BLaER1 (cell line): ENCODE measurements at regions not wholly inside any gene's neighbourhood (a gene's known extent, or its start where the extent isn't known, plus 50 kb on each side); places are given as distances from the start of the nearest gene placed in this dataset.

Experiments used
- H3K27ac ChIP-seq: shearing (Covaris generic); formaldehyde crosslinking; 2 replicates; pipeline ENCODE4 v1.8.1; 2022
- H3K27me3 ChIP-seq: shearing (Covaris generic); formaldehyde crosslinking; 2 replicates; pipeline ENCODE4 v1.8.1; 2022
- H3K36me3 ChIP-seq: shearing (Covaris generic); formaldehyde crosslinking; 2 replicates; pipeline ENCODE4 v1.8.1; 2022
- H3K4me1 ChIP-seq: shearing (Covaris generic); formaldehyde crosslinking; 2 replicates; pipeline ENCODE4 v1.8.1; 2022
- H3K4me2 ChIP-seq: shearing (Covaris generic); formaldehyde crosslinking; 2 replicates; pipeline ENCODE4 v1.8.1; 2022
- H3K4me3 ChIP-seq: shearing (Covaris generic); formaldehyde crosslinking; 2 replicates; pipeline ENCODE4 v1.8.1; 2022
- H3K9ac ChIP-seq: shearing (Covaris generic); formaldehyde crosslinking; 2 replicates; pipeline ENCODE4 v1.8.1; 2022
- H3K9me3 ChIP-seq: shearing (Covaris generic); formaldehyde crosslinking; 2 replicates; pipeline ENCODE4 v1.8.1; 2022
- H4K20me1 ChIP-seq: shearing (Covaris generic); formaldehyde crosslinking; 2 replicates; pipeline ENCODE4 v1.8.1; 2022
- Cebpa-rat ChIP-seq: shearing (Covaris generic); IDR thresholded peaks from 2 replicates; pipeline ENCODE4 v1.8.1; 2022

DNA sequence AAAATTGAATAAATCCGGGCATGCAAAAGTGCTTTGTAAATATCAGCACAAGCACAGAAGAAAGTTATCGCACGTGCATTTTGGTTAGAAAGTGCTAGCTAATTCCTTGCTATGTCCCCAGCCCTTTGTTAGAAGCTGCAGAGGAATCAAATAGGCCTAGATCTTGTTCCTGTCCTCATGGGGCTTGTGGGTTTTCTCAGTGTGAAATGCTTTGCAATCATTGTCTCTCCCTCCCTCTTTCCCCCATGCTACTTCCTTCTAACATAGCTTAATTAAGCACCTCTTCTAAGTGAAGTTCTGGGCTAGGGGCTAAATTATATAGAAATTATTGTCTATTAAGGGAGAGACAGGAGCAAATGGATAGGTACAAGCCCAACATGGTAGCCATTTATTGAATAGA, 271.7 kb downstream of the RPLP1 start:
- peaks cover 69% of the 10 kb centered on the region for H3K27me3 ChIP-seq

DNA sequence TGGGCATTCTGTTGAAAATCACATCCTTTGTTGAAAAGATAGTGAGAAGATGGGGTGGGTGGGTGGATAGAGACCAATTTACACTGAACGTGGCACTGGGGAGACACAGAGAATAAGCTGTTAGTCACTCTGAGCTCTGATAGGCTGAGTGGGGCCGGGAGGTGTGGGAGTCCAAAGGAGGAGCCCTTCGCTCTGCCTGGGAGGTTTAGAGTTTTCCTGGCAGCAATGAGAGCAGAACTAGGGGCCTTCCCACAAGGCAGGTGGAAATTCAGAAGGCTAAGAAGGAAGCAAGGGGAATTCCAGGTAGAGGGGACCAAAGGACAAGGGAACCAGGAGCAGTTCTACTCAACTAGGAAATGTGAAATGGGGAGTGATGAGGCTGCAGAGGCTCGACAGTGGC, 272.7 kb downstream of the RPLP1 start:
- Histone ChIP-seq H3K9ac (no peak overlapping the region), H3K4me3 (no peak overlapping the region), H3K9me3 (no peaks in the 10 kb centered on the region), H3K4me2 (no peak overlapping the region), H3K27me3 (peaks cover 61% of the 10 kb centered on the region), H4K20me1 (peaks cover 63% of the 10 kb centered on the region; the same call in 1 of the 2 replicates), H3K27ac (no peak overlapping the region), H3K36me3 (no peaks in the 10 kb centered on the region), H3K4me1 (peaks cover 20% of the 10 kb centered on the region)
- TF ChIP-seq Cebpa-rat: no peak

More for the DNA sequence above, 271.7 kb downstream of the RPLP1 start:
- Histone ChIP-seq H3K9ac (no peak overlapping the region), H3K4me1 (peaks cover 29% of the 10 kb centered on the region), H3K9me3 (no peaks in the 10 kb centered on the region), H3K4me2 (no peak overlapping the region), H3K4me3 (no peak overlapping the region), H3K27ac (no peak overlapping the region), H3K36me3 (no peaks in the 10 kb centered on the region), H4K20me1 (peaks cover 63% of the 10 kb centered on the region; the same call in 1 of the 2 replicates)
- TF ChIP-seq Cebpa-rat: no peak

DNA sequence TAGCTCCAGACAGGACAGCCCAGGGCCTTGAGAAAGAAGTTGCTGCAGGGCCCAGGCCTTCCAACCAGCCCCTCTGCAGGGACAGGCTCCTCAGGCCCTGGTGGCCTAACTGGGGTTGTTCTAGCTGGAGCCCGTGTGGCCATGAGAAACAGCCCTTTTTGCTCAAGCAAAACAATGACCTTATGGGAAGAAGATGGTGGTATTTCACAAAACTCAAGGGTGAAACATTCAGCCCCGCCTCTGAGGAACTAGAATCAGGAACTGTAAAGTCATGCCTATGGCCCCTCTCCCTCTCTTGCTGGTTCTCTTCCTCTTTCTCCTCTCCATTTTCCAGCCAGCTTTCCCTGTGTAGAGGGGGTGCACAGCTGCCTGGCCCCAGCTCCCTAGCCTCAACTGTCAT, 273.3 kb downstream of the RPLP1 start:
- Histone ChIP-seq H3K9ac (no peak overlapping the region), H3K4me2 (no peak overlapping the region), H3K4me1 (peaks cover 13% of the 10 kb centered on the region), H4K20me1 (peaks cover 56% of the 10 kb centered on the region; the same call in 1 of the 2 replicates), H3K27ac (no peak overlapping the region), H3K27me3 (peaks cover 58% of the 10 kb centered on the region), H3K9me3 (no peaks in the 10 kb centered on the region), H3K36me3 (no peaks in the 10 kb centered on the region), H3K4me3 (no peak overlapping the region)
- TF ChIP-seq Cebpa-rat: no peak

DNA sequence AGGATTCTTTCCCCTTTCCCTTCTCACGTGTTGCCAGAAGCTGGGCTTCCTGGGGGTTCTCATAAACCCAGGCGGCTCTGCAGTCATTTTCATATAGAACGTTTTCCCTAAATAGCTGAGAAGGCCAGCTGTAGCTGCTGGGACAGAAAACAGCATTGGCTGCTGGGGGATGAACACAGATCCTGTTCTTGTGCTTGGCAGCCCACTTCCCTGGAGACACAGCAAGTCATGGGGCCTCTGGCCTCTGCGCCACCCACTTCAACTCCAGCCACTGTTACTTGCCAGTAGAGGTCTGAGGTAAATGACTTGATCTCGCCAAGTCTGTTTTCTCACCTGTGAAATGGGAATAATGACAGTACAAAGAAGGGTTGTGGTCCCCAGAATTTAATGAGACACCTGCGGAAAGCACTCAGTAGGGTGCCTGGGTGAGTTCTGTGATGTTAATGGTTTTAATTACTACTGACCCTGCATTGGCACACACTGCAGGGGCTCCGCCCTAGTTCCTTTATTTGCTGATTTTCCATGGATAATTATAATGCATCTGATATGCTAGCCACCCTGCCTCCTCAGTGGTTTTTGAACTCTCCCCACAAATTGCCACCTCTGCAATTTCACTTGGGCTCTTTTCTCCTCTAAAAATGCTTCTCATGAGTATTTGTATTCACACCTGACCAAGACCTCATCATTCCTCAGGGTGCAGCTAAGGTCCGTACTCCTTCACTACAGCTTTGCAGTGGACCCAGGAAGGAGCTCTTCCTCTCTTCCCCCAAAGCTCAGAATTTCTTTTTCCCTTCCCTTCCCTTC, 274.7 kb downstream of the RPLP1 start:
- Histone ChIP-seq H3K4me3 (no peak overlapping the region), H4K20me1 (peaks cover 47% of the 10 kb centered on the region; the same call in 1 of the 2 replicates), H3K9ac (no peak overlapping the region), H3K9me3 (no peaks in the 10 kb centered on the region), H3K4me1 (no peaks in the 10 kb centered on the region; the same call in 1 of the 2 replicates), H3K27ac (no peak overlapping the region), H3K4me2 (no peak overlapping the region), H3K27me3 (peaks cover 58% of the 10 kb centered on the region), H3K36me3 (no peaks in the 10 kb centered on the region)
- TF ChIP-seq Cebpa-rat: no peak

DNA sequence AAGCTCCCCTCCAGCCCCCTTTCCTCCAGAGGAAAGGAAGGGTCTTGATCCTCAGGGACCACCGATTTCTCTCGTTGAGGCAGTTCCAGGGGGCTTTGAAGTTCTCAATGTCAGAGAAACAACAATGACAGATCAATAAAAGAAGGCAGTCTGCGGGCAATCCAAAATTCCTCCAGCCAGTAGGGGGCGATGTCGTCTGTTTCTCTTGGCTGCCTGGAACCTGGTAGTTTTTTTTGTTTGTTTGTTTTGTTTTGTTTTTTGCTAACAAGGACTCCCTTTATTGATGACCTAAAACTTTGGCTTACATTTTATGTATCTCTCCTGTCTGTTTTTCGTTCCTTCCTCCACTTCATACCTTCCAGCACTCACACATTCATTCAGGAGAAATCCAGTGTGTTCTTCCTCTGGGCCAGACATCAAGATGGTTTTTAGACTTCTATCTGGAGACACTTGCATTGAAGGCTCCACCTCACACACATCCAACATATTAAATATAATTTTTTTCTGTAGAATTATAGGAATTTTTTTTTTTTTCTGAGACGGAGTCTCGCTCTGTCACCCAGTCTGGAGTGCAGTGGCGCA, 276.6 kb downstream of the RPLP1 start:
- Histone ChIP-seq H3K36me3 (no peaks in the 10 kb centered on the region), H3K9me3 (no peaks in the 10 kb centered on the region), H3K27ac (no peak overlapping the region), H3K4me1 (no peaks in the 10 kb centered on the region; the same call in 1 of the 2 replicates), H3K27me3 (peaks cover 45% of the 10 kb centered on the region), H3K4me3 (no peak overlapping the region), H4K20me1 (peaks cover 32% of the 10 kb centered on the region; the same call in 1 of the 2 replicates), H3K9ac (no peak overlapping the region), H3K4me2 (no peak overlapping the region)
- TF ChIP-seq Cebpa-rat: no peak

DNA sequence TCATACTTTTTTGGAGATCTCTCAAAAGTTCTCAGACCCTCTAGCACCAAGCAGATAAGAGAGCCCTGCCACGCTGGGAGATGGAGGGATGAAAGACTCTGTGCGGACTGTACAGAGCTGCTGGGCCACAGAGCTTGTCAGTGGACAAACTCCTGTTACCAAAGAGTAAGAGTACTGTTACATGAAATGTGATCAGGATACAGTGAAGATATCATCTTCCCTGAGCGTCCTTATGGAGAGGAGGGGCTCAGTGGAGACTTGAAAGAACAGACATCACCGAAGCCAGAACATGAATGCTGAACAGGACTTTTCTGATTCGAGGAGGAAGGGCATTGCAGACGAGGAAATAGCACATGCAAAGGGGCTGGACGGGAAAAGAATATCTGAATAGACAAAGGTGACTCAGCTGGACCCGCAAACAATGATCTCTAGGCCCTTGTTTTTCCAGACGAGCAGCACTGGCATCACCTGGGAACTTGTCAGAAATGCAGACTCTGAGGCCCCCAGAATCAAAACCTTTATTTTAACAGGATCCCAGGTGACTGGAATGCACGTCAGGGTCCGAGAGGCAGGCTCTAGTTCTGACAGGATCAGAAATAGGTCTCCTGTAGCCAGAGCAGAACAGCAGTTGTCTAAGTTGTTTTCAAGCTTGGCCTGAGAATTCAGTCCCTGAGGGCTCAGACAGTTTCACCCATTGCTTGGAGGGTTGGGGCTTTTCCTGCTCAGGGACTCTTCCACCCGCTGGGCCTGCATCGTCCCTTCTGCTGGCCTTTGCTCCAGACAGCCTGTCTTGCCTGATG, 277.9 kb downstream of the RPLP1 start:
- no peak overlapping the region for H3K27ac ChIP-seq
- no peak overlapping the region for H3K4me2 ChIP-seq
- peaks cover 21% of the 10 kb centered on the region; the same call in 1 of the 2 replicates for H4K20me1 ChIP-seq
- H3K4me3 ChIP-seq: no peak overlapping the region
- H3K9me3 ChIP-seq: no peaks in the 10 kb centered on the region
- H3K27me3 ChIP-seq: peaks cover 37% of the 10 kb centered on the region
- H3K36me3 ChIP-seq: no peaks in the 10 kb centered on the region
- no peak overlapping the region for H3K9ac ChIP-seq
- TF ChIP-seq Cebpa-rat: no peak
- H3K4me1 ChIP-seq: no peaks in the 10 kb centered on the region

DNA sequence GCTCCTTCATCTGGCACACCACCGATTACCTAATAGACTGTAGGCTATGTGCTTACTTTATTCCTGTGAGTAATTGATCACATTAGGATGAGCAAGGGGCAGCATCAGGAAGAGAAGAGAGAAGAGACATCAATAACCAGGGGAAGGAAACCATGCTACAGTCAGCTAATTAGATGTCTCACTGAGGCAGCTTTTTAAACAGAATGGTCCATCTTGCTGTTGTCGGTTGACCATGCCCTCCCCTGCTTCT, 278.4 kb downstream of the RPLP1 start:
- peaks cover 34% of the 10 kb centered on the region for H3K27me3 ChIP-seq
- peaks cover 17% of the 10 kb centered on the region; the same call in 1 of the 2 replicates for H4K20me1 ChIP-seq
- H3K4me1 ChIP-seq: no peaks in the 10 kb centered on the region
- no peak overlapping the region for H3K9ac ChIP-seq
- no peaks in the 10 kb centered on the region for H3K36me3 ChIP-seq
- no peak for TF ChIP-seq Cebpa-rat
- H3K4me2 ChIP-seq: no peak overlapping the region
- no peak overlapping the region for H3K27ac ChIP-seq
- no peaks in the 10 kb centered on the region for H3K9me3 ChIP-seq
- H3K4me3 ChIP-seq: no peak overlapping the region

DNA sequence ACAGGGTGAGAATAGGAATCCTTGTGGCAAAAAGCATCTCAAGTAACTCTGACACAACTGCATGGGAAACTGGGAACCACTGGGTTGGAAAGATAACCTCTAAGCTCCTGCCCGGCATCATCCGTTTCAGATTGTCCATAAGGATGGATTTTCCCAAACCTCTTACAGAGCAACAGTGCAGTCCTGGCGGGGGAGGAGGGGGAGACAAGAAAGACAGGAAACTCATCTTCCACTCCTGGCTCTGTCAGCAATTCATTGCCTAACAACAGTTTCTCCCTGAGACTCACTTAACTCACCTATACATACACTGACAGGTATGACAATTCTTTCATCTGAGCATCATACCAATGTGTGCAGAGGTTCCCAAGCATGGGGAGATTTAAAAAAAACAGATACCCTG, 279.0 kb downstream of the RPLP1 start:
- Histone ChIP-seq H3K36me3 (no peaks in the 10 kb centered on the region), H3K27me3 (peaks cover 34% of the 10 kb centered on the region)

DNA sequence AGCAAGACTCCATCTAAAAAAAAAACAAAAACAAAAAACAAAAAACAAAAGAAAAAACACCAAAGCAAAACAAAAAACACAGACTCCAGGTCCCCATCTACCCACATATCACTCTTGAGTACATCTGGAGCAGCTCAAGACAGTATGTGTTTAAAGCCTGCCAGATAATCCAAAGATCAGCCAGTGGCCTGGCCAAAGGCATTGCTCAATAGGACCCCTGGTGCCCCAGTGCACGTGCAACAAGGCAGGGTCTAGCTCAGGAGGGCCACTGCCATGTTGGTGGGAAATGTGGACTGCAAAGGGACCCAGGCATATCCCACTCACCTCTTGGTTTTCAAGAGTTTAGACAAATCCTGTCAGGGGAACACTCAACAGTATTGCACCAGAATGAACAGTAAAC, 279.5 kb downstream of the RPLP1 start:
- Histone ChIP-seq H3K27me3 (peaks cover 30% of the 10 kb centered on the region), H3K4me3 (no peak overlapping the region), H3K9me3 (no peaks in the 10 kb centered on the region), H3K27ac (no peak overlapping the region), H3K4me1 (no peaks in the 10 kb centered on the region), H3K9ac (no peak overlapping the region), H3K36me3 (no peaks in the 10 kb centered on the region), H4K20me1 (peaks cover 12% of the 10 kb centered on the region; the same call in 1 of the 2 replicates), H3K4me2 (no peak overlapping the region)
- no peak for TF ChIP-seq Cebpa-rat

More for the DNA sequence above, 279.0 kb downstream of the RPLP1 start:
- peaks cover 17% of the 10 kb centered on the region; the same call in 1 of the 2 replicates for H4K20me1 ChIP-seq
- TF ChIP-seq Cebpa-rat: no peak
- no peak overlapping the region for H3K9ac ChIP-seq
- no peak overlapping the region for H3K4me2 ChIP-seq
- H3K27ac ChIP-seq: no peak overlapping the region
- no peak overlapping the region for H3K4me3 ChIP-seq
- H3K9me3 ChIP-seq: no peaks in the 10 kb centered on the region
- no peaks in the 10 kb centered on the region for H3K4me1 ChIP-seq

DNA sequence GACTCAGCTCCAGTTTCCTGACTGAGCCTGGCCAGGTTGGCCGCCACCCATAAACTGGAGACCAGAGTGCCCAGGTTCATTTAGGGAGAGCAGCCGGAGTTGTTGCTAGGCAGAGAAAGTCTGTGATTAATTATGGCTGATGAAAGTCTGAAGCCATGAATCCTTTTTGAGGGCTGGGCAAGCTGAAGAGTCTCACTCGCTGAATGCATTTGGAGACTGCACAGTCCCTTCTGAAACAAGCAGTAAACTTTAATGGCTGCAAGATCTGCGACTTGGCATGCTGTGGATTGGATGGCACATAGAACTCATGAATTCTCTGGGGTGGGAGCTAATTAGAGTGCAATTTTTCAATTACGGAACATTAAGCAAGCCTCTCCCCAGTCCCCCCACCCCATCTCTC, 282.1 kb downstream of the RPLP1 start:
- Histone ChIP-seq H3K4me1 (no peaks in the 10 kb centered on the region), H3K27me3 (peaks cover 27% of the 10 kb centered on the region), H3K27ac (no peak overlapping the region), H3K36me3 (no peaks in the 10 kb centered on the region), H3K9me3 (no peaks in the 10 kb centered on the region), H3K9ac (no peak overlapping the region), H3K4me3 (no peak overlapping the region), H4K20me1 (peaks cover 7% of the 10 kb centered on the region; the same call in 1 of the 2 replicates), H3K4me2 (no peak overlapping the region)
- TF ChIP-seq Cebpa-rat: no peak
